Bronchial epithelial cell (primary cell): ENCODE measurements at regions not wholly inside any gene's neighbourhood (a gene's known extent, or its start where the extent isn't known, plus 50 kb on each side); places are given as distances from the start of the nearest gene placed in this dataset.

Experiments used
- DNase-seq: peaks from one replicate; pipeline ENCODE4 v3.0.0-alpha.2; 2010; ENCODE audit warnings: low read depth
- FAIRE-seq: peaks from 2 replicates; lab custom pipeline; 2011; peaks lifted over from hg19 to GRCh38; lab: Jason Lieb, UNC
- H3K27me3 ChIP-seq: 2 replicates; pipeline ENCODE4 v1.5.1; 2011; ENCODE audit warnings: low read length; ENCODE audit not compliant: control insufficient read depth, insufficient read depth
- H3K36me3 ChIP-seq: 2 replicates; pipeline ENCODE4 v1.5.1; 2011; ENCODE audit warnings: low read length; ENCODE audit not compliant: control insufficient read depth, insufficient read depth
- H3K4me3 ChIP-seq: 2 replicates; pipeline ENCODE4 v1.5.1; 2011; ENCODE audit warnings: mild to moderate bottlenecking, low read depth, low read length, control low read depth
- CTCF ChIP-seq: IDR thresholded peaks from 2 replicates; pipeline ENCODE4 v1.5.1; 2011; ENCODE audit warnings: mild to moderate bottlenecking, moderate library complexity, low read length, control low read depth, inconsistent platforms; ENCODE audit not compliant: insufficient read depth, severe bottlenecking

GRCh38 chr21:35540950-35541638 is 492.0 kb upstream of the RUNX1 start:
- no peak for TF ChIP-seq CTCF
- H3K27me3 ChIP-seq, result no peaks in the 10 kb centered on the region
- FAIRE-seq (no peak), DNase-seq (no peak)
- H3K4me3 ChIP-seq, result no peak overlapping the region
- H3K36me3 ChIP-seq, result no peaks in the 10 kb centered on the region

- Histone ChIP-seq H3K27me3 (no peaks in the 10 kb centered on the region), H3K36me3 (no peaks in the 10 kb centered on the region)
These were observed 489.3 kb upstream of the RUNX1 start for GRCh38 chr21:35538386-35538785.

GRCh38 chr21:35537604-35538003 is 488.5 kb upstream of the RUNX1 start:
- no peak for DNase-seq
- Histone ChIP-seq H3K36me3 (no peaks in the 10 kb centered on the region), H3K27me3 (no peaks in the 10 kb centered on the region), H3K4me3 (no peak overlapping the region)
- no peak for FAIRE-seq
- no peak for TF ChIP-seq CTCF

More at GRCh38 chr21:35538386-35538785, 489.3 kb upstream of the RUNX1 start:
- H3K4me3 ChIP-seq, result no peak overlapping the region
- FAIRE-seq (no peak), DNase-seq (no peak)
- no peak for TF ChIP-seq CTCF

- Histone ChIP-seq H3K4me3 (no peak overlapping the region), H3K36me3 (no peaks in the 10 kb centered on the region), H3K27me3 (no peaks in the 10 kb centered on the region)
- no peak for FAIRE-seq
- DNase-seq, result no peak
- no peak for TF ChIP-seq CTCF
These were observed 484.8 kb upstream of the RUNX1 start for GRCh38 chr21:35533893-35534292.

GRCh38 chr21:35530766-35531165 is 481.7 kb upstream of the RUNX1 start:
- Histone ChIP-seq H3K36me3 (no peaks in the 10 kb centered on the region), H3K27me3 (no peaks in the 10 kb centered on the region), H3K4me3 (no peak overlapping the region)
- FAIRE-seq, result peak; percentile 77
- no peak for DNase-seq
- no peak for TF ChIP-seq CTCF
